ENCODE measurements at regions not wholly inside any gene's neighbourhood (a gene's known extent, or its start where the extent isn't known, plus 50 kb on each side); places are given as distances from the start of the nearest gene placed in this dataset.

DNA sequence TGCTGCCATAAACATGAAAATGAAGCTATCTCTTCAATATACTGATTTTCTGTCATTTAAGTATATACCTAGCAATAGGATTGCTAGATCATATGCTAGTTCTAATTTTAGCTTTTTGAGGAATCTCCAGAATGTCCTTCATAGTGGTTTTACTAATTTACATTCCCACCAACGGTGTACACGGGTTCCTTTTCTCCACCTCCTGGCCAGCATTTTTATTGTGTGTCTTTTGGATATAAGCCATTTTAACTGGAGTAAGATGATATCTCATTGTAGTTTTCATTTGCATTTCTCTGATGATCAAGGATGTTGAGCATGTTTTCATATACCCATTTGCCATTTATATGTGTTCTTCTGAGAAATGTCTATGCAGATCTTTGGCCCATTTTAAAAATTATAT lies 446.5 kb downstream of the GABRG2 start:
- Histone ChIP-seq H4K20me1 (ENCODE audit: insufficient read depth, low read length) (no peaks in the 10 kb centered on the region), H2AK9ac (replicated peaks; ENCODE audit: low read depth, low read length, poor library complexity) (no peak overlapping the region), H2BK120ac (ENCODE audit: low read depth, low read length) (no peak overlapping the region), H3K79me1 (ENCODE audit: low read depth in 1 of 2, low read length in 2 of 2) (no peaks in the 10 kb centered on the region), H3K23ac (ENCODE audit: low read depth, low read length) (no peak overlapping the region), H4K5ac (ENCODE audit: low read depth, low read length) (no peak overlapping the region), H3K4me1 (ENCODE audit: control insufficient read depth, insufficient read depth, low read length) (no peaks in the 10 kb centered on the region), H3K4me3 (ENCODE audit: insufficient read depth, low read depth, low read length) (no peak overlapping the region), H3K9ac (ENCODE audit: low read depth, low read length) (no peak overlapping the region), H3K18ac (ENCODE audit: low read depth, low read length) (no peak overlapping the region), H3K27ac (ENCODE audit: insufficient read depth, low read length) (no peak overlapping the region), H4K8ac (ENCODE audit: low read depth in 2 of 2, low read length in 2 of 2) (no peak overlapping the region), H3K14ac (replicated peaks; ENCODE audit: low read depth, low read length) (no peak overlapping the region), H3K4me2 (ENCODE audit: low read depth, low read length) (no peak overlapping the region), H2BK20ac (ENCODE audit: low read depth, low read length) (no peak overlapping the region), H2BK15ac (ENCODE audit: low read depth, low read length) (no peak overlapping the region), H2AK5ac (ENCODE audit: low read depth, low read length) (no peak overlapping the region), H3K27me3 (ENCODE audit: control insufficient read depth, insufficient read depth, low read length) (no peaks in the 10 kb centered on the region), H2BK5ac (ENCODE audit: low read depth, low read length, poor library complexity, severe bottlenecking) (no peak overlapping the region), H4K91ac (ENCODE audit: insufficient read depth, low read depth, low read length) (no peak overlapping the region), H3K36me3 (ENCODE audit: control insufficient read depth, insufficient read depth, low read length) (no peaks in the 10 kb centered on the region), H3K4ac (ENCODE audit: low read depth, low read length) (no peak overlapping the region), H3K56ac (ENCODE audit: extremely low read depth, insufficient read depth, low read length) (no peak overlapping the region), H3K9me3 (ENCODE audit: control insufficient read depth, insufficient read depth, low read length) (no peaks in the 10 kb centered on the region; the same call in 1 of the 2 replicates), H2AFZ (replicated peaks; ENCODE audit: low read length, poor library complexity) (no peak overlapping the region), H3K9me1 (ENCODE audit: insufficient read depth, low read length) (no peaks in the 10 kb centered on the region)
- dilution Hi-C loops (cut with HindIII; ENCODE audit: low sequenced_read_pairs, unreplicated experiment), result no loop called here
- BruUV-seq (replicated peaks), result no TSS peak
- intact Hi-C loops (cut with micrococcal nuclease), result no loop called here
- WGBS, 2 experiments (ENCODE audit: extremely low coverage in 2 of 2, insufficient read length in 1 of 2), result no CpG with 5 or more reads among the region's 2 CpGs
- in situ Hi-C loops (cut with MboI; ENCODE audit: low sequenced_read_pairs), result no loop called here
- TF ChIP-seq MAFK (IDR thresholded peaks at IDR 0.05; ENCODE audit: low read depth, low read length), result no peak
- TF ChIP-seq POLR2A (IDR thresholded peaks at IDR 0.05; ENCODE audit: low read depth, low read length), result no peak
- TF ChIP-seq CHD1 (IDR thresholded peaks at IDR 0.05; ENCODE audit: low read depth, low read length), result no peak
- TF ChIP-seq FOS (IDR thresholded peaks at IDR 0.05; ENCODE audit: low read depth, low read length), result no peak
- no peak for TF ChIP-seq RFX5 (IDR thresholded peaks at IDR 0.05; ENCODE audit: low read depth, low read length)
- no peak for TF ChIP-seq MAZ (IDR thresholded peaks at IDR 0.05; ENCODE audit: borderline replicate concordance, low read depth, low read length)
- TF ChIP-seq NFE2L2 (IDR thresholded peaks at IDR 0.05; ENCODE audit: low read depth, low read length), result no peak
- TF ChIP-seq, protein P1, sequence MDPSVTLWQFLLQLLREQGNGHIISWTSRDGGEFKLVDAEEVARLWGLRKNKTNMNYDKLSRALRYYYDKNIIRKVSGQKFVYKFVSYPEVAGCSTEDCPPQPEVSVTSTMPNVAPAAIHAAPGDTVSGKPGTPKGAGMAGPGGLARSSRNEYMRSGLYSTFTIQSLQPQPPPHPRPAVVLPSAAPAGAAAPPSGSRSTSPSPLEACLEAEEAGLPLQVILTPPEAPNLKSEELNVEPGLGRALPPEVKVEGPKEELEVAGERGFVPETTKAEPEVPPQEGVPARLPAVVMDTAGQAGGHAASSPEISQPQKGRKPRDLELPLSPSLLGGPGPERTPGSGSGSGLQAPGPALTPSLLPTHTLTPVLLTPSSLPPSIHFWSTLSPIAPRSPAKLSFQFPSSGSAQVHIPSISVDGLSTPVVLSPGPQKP (IDR thresholded peaks at IDR 0.05; ENCODE audit: borderline replicate concordance, low read depth, low read length), result no peak
- no peak for TF ChIP-seq MXI1 (IDR thresholded peaks at IDR 0.05; ENCODE audit: borderline replicate concordance, low read depth, low read length)
- no peak for DNase-seq
- ATAC-seq (ENCODE audit: low read depth), result no peak
- ChIA-PET CTCF (no interaction called here), POLR2A (ENCODE audit: unreplicated experiment) (no interaction called here)

Measured in IMR-90 (cell line).